ENCODE measurements at regions not wholly inside any gene's neighbourhood (a gene's known extent, or its start where the extent isn't known, plus 50 kb on each side); places are given as distances from the start of the nearest gene placed in this dataset.

- intact Hi-C loops (cut with micrococcal nuclease): loop anchor here (2.0 kb wide), 3 partner anchors 75 to 1143 kb away; no protein-coding TSS in a partner anchor
These were observed 289.1 kb downstream of the TRIB2 start for GRCh38 chr2:13005761-13006335.

GRCh38 chr2:13006426-13006825 is 289.7 kb downstream of the TRIB2 start:
- intact Hi-C loops (cut with micrococcal nuclease): loop anchor here (2.0 kb wide), 3 partner anchors 76 to 1144 kb away; no protein-coding TSS in a partner anchor

GRCh38 chr2:13006829-13007717 is 290.3 kb downstream of the TRIB2 start:
- intact Hi-C loops (cut with micrococcal nuclease): loop anchor here (1.0 to 2.0 kb wide), 6 partner anchors 76 to 1178 kb away; no protein-coding TSS in a partner anchor

DNA sequence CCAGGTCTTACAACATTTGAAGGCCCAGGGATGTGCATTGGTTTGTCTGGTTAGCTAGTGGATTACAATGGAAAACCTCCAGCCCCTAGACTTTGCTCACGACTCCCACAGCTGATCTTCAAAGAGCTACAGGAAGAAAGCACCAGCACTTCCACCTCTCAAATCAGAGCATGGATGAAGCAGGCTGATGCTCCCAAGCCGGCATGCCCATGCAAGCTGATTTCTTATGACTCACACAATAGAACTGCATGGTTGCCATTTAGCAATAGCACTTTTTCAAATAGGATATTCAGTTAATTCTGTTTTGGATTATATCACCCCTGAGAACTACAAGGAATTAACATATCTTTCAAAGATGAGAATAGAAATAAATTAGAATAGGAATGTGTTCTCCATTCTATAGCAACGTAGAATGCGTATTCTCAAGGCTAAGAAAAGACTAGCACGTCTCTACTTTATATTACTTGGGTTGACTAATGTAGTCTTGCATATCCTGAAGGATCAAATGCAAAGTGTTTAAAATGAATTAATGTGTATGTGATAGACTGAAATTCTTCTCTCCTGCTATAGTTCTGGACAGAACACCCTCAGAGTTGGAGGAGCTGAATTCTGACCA is 292.4 kb downstream of the TRIB2 start:
- intact Hi-C loops (cut with micrococcal nuclease): no loop called here

DNA sequence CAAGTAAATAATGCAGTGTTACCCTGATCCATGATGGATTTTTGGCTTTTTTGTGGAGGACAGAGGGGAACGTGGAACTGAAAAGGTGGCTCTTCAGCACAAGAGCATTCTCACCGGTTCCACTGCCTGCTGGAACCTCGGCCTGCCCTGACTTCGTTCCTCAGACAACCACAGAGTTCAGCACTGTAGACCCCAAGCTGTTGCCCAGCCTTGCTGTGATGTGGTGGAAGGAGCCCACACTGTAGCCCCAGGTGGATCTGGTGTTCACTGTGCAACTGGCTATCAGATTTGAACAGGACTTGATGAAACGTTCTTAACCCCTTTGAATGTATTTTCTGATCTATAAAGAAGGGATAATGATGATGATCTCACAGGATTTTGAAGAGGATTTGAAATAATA is 293.5 kb downstream of the TRIB2 start:
- intact Hi-C loops (cut with micrococcal nuclease): no loop called here

- intact Hi-C loops (cut with micrococcal nuclease): no loop called here
These were observed 298.0 kb downstream of the TRIB2 start for GRCh38 chr2:13014783-13015182.

DNA sequence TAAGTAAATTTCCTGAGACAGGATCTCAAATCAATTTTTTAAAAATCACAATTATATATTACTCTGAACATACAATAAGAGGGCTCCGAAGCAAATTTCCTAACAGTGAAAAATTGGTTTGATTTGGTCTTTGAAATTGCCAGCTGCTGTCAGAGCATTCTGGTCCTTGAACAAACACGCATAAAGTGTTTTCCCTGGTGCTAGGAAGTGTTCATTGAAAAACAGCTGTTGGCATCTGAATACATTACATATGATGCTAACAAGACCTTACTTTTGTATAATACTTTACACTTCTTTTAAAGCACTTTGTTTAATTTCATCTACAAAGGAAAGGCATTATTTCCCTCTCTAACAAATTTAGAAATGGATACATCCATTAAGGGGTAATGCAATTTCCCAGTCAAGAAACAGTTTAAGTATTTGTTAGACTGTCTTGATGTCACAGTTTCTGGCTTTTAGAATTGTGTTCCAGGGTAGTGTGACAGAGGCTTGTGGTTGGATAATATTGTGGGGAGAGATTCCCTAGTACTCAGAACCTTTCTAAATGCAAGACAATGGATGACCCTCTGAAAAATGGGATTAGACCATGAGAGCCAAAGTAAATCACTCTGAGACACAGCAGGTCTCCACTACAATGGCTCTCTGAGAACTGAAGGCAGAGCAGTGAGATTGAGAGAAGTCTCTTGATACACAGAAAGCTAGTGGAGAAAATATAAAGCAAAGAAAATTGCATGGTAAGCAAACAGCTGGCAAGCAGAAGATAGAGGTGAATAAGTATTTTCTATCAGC is 299.0 kb downstream of the TRIB2 start:
- intact Hi-C loops (cut with micrococcal nuclease): no loop called here

DNA sequence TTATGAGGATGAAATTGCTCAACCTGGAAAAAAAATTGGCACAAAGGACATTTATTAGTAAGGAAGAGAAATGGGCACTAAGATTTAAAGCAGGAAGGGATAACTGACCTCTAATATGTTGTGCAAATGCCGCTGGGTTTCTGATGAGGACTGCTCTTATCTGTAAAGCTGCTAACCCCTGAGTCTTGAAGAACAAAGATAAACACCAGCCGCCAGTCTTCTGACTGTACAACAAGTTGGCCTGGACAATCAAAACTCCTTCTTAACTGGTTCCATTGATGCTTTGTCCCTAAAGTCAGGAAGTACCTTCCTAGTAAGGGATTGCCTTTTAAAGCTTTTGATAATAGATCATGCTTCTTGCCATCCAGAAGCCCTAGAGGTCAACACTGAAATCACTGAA is 301.8 kb downstream of the TRIB2 start:
- intact Hi-C loops (cut with micrococcal nuclease): no loop called here

DNA sequence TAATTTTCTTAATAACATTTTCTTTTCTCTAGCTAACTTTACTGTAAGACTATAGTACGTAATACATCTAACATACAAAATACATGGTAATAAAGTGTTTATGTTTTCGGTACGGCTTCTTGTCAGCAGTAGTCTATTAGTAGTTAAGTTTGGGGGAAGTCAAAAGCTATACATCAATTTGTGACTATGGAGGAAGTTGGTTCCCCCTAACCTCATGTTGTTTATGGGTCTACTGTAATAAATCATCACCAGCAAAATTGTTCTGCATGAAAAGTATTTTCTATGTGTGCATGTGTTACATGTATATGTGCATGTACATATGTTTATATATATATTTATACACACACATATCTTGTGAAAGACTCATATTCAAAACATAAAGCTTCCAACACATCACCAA is 303.0 kb downstream of the TRIB2 start:
- intact Hi-C loops (cut with micrococcal nuclease): no loop called here

DNA sequence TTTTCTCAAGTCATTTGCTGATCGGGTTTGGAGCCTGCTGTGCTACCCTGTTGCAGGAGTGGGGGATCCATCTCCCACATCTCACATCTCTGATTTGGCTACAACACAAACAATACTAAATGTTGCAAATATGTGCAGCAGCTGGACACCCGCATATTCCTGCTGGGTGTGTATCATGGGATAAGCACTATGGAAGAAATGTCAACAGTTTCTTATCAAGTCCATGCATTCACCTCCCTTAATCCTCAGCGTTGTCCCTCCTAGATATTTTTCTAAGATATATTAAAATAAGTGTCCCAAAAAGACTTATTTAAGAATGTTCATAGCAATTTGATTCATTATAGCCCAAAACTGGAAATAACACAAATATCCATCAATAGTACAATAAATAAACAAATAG is 303.7 kb downstream of the TRIB2 start:
- intact Hi-C loops (cut with micrococcal nuclease): no loop called here

DNA sequence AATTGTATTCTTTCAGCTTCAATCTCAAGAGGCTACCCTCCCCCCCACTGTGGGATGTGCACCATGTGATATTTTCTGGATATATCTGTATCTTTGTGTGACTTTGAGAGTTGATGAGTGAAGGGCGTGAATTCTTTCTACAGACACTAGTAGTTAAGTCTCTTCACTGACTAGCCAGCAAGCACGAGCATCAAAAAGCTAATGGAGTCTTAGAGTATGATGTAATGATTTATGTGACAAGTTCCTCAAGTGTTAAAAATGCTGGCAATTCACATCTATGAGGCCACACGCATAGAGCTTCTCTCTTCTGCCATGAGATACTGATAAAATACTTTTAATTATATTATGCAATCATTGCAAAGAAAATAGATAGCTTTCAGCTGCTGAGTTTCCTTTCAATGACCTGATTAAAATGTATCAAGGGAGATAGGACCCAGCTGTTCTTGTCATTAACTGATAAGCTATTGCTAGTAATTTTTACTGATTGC is 304.8 kb downstream of the TRIB2 start:
- intact Hi-C loops (cut with micrococcal nuclease): no loop called here

GRCh38 chr2:13030606-13031005 is 313.9 kb downstream of the TRIB2 start:
- intact Hi-C loops (cut with micrococcal nuclease): no loop called here

GRCh38 chr2:13034861-13035260 is 318.1 kb downstream of the TRIB2 start:
- intact Hi-C loops (cut with micrococcal nuclease): no loop called here

DNA sequence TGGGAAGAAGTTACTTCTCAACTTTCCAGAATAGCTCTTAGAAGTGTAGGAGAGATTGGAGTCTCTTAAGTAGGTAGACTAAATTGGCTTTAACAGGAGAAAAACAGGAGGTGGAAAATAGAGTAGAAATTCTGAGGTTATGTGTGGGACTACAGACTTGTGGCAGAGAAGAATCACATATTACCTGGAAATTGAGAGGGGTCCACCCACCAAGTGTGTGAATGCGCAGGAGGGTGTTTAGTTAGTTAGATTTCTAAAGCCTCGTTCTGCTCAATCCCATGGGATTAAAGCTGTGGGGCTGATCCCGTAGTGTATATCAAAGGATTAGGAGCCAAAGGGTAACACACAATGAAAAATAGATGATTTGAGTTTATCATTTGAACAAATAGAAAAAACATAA is 319.1 kb downstream of the TRIB2 start:
- intact Hi-C loops (cut with micrococcal nuclease): no loop called here

GRCh38 chr2:13040043-13040442 is 323.3 kb downstream of the TRIB2 start:
- intact Hi-C loops (cut with micrococcal nuclease): no loop called here

- intact Hi-C loops (cut with micrococcal nuclease): no loop called here
These were observed 329.9 kb downstream of the TRIB2 start for GRCh38 chr2:13046557-13047165.

DNA sequence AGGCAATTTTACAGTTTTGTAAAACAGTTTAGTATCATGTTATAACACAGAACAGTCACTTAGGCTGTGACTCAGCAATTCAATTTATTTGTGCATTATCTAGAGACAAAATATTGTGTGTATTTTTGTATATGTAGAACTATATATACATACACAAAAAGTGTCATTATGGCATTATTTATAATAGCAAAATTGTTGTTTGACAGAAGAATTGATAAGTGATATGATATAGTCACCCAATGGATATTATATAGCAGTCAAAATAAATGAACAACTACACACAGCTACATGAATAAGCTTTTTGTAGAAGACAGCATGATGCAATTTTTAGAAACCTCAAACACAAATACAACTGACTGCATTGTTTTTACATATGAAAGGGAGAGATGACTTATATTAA is 334.0 kb downstream of the TRIB2 start:
- intact Hi-C loops (cut with micrococcal nuclease): no loop called here

- intact Hi-C loops (cut with micrococcal nuclease): no loop called here
These were observed 335.8 kb downstream of the TRIB2 start for GRCh38 chr2:13052547-13052946.

DNA sequence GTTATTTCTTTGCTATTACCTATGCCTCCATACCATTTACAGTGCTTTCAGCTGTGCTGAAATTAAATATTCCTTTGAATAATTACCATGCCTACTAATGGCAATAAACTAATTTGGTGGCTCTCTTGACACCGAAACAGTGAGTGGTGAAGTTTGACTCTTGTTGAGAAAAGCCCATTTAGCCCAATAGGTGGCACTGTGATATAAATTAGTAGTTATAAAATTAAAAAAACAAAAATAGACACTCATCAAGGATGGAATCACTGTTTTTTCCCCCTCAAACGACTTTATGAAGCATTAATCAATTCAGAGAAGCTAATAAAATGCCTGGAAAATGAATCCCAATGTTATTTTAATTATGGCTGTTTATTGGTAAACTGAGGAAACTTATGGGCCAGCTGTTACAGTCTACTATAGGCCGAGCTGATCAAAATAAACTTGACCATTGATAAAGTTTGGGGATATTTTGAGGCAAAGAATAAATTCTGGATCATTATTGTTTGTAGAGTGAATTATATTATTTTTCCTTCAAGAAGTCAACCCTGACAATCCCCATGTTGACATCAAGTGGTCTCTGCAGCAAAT is 339.6 kb downstream of the TRIB2 start:
- intact Hi-C loops (cut with micrococcal nuclease): no loop called here

DNA sequence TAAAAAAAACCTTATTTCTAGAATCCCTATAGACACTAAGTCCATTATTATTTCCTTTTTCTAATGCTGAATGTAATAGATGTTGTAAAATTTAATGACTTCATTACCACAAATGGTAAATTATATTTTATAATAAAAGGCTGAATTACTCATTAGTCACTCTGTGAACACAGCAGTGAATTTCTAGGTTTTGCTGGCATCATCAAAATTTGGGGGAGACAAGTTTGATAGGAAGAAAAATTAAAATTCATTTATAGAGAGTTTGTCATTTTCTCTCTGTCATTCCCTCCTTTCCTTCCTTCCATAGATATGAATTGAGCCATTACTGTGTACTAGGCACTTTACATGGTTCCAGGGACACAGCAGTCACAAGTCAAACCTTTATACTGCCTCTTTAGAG is 340.9 kb downstream of the TRIB2 start:
- intact Hi-C loops (cut with micrococcal nuclease): no loop called here

DNA sequence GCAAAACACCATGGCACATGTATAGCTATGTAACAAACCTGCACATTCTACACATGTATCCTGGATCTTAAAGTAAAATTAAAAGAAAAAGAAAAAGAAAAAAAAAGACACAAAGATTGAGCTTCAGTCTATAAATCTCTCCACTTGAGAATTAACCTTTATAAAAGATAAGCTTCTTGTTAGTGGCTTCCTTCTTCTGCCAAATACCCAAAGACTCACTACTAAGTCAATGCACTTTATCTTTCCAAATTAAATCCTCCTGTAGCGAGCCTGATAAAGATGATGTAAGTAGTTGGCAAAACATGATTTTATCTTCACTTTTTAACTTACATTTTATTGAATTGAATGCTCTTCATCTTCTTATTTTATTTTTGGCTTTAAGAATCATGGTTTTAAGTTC is 349.9 kb downstream of the TRIB2 start:
- intact Hi-C loops (cut with micrococcal nuclease): no loop called here
